ENCODE measurements at regions not wholly inside any gene's neighbourhood (a gene's known extent, or its start where the extent isn't known, plus 50 kb on each side); places are given as distances from the start of the nearest gene placed in this dataset.

GRCh38 chr1:57686306-57686705 lies 262.4 kb upstream of the DAB1 start:
- DNase-seq: no peak

DNA sequence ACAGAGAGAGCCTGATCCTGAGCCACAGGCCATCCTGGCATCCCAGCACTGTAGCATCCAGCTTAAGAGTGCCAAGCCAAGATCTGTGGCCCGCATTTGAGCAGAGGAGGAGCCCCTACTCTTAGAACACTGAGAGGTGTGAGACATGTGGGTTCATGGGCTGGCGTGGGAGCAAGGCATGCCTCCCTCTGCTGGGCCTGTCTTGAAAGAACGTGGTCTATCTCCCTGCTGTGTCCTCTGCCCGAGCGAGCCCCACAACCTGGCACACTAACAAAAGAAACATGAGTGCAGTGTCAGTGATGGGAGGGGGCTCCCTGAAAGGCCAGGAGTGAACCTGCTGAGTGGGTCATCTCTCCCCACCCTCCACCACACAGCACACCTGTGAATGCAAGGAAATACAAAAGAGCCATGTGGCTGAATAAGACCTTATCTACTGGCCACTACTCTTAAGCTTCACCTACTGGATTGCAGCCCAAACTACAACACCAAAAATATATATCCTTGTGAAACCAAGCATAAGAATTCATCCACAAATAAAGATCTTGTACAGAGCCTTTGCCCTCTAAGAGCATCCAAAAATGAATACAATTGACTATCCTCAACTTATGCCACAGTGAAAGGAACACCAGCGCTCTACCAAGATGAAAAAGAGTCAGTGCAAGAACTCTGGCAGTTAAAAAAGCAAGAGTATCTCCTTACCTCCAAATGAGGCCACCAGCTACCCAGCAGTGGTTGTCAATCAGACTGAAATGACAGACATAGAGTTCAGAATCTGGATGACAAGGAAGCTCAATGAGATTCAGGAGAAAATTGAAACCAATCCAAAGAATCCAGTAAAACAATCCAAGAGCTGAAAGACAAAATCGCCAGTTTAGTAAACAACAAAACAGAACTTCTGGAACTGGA lies 259.4 kb upstream of the DAB1 start:
- no peak for DNase-seq

GRCh38 chr1:57678138-57678537 lies 254.3 kb upstream of the DAB1 start:
- no peak for DNase-seq

GRCh38 chr1:57675776-57676175 lies 251.9 kb upstream of the DAB1 start:
- no peak for DNase-seq

GRCh38 chr1:57674801-57675200 lies 250.9 kb upstream of the DAB1 start:
- DNase-seq: no peak

- DNase-seq: no peak
Measured at GRCh38 chr1:57672346-57673140, 248.7 kb upstream of the DAB1 start.

GRCh38 chr1:57671750-57672149 lies 247.9 kb upstream of the DAB1 start:
- no peak for DNase-seq

- DNase-seq: no peak
Measured at GRCh38 chr1:57659804-57660203, 235.9 kb upstream of the DAB1 start.

- DNase-seq: no peak
Measured at GRCh38 chr1:57655161-57655560, 231.3 kb upstream of the DAB1 start.

DNA sequence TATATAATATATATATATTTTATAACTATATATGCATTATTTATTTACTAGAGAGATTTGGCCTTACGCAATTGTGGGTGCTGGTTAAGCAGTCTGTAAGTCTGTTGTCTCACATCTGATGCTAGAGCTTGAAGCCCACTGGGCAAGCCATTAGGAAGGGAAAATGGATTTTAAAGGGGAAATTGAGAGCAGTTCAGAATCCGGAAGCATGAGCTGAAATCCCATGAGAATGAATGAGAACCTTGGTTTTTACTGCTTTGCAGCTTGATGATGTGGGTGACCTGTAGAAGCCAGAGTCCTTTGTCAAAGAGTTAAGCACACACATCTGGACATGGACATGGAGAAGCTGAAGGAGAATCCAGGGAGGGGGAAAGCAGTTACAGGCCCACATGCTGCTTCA lies 220.8 kb upstream of the DAB1 start:
- DNase-seq: no peak

- no peak for DNase-seq
Measured at GRCh38 chr1:57638239-57638638, 214.4 kb upstream of the DAB1 start.

GRCh38 chr1:57637155-57637554 lies 213.3 kb upstream of the DAB1 start:
- DNase-seq: peak; percentile 45

DNA sequence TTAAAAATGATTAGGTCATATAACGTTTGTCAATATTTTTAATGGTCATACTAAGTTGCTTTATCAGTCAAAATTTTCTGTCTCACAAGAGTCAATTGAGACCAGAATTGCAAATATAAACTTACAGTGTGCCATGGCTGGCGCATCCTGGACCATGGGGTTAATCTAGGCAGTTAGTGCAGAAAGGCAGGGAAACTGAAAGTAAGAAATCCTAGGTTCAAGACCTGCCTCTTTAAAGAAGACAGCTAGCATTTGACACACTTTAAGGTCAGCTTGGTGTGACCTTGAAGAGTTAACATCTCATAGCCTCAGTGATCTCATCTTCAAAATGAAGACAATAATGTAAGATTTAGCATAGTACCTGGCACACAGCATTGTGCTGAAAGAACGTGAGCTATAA lies 210.0 kb upstream of the DAB1 start:
- DNase-seq: no peak

GRCh38 chr1:57633056-57633455 lies 209.2 kb upstream of the DAB1 start:
- no peak for DNase-seq

DNA sequence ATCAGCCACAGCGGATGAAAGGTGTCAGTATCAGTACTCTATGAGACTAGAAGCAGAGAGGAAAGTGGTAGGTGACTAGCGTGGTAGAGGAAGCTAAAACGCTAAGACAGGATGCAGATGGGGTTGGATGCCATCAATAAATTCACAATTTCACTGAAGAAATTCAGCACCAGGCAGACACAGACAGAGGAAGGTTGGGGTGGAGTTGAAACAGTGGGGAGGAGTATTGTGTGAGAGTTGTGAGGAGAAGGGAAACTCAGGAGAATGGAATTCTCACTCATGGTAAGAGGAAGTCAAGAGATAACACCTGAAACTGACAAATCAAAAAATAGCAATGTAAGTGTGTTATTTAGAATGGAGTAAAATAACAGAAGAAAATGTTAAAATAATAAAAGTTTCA lies 208.5 kb upstream of the DAB1 start:
- DNase-seq: no peak

DNA sequence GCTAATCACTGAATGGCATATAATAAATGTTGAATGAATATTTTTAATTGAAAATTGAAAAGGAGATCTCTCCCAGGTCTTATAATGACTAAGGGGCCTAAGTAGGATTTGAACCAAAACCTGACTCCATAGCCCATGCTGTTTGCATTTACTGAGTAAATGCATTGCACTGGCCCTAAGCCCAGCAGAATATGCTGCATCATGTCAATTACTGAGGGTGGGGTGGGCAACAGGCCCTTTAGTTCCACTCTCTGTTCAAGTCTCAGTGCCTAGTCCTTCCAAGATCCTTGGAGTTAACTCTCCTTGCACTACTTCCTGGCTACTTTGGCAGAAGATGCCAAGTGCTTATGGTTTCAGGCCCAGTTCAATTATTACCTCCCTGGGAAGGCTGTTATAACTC lies 203.8 kb upstream of the DAB1 start:
- DNase-seq: no peak

DNA sequence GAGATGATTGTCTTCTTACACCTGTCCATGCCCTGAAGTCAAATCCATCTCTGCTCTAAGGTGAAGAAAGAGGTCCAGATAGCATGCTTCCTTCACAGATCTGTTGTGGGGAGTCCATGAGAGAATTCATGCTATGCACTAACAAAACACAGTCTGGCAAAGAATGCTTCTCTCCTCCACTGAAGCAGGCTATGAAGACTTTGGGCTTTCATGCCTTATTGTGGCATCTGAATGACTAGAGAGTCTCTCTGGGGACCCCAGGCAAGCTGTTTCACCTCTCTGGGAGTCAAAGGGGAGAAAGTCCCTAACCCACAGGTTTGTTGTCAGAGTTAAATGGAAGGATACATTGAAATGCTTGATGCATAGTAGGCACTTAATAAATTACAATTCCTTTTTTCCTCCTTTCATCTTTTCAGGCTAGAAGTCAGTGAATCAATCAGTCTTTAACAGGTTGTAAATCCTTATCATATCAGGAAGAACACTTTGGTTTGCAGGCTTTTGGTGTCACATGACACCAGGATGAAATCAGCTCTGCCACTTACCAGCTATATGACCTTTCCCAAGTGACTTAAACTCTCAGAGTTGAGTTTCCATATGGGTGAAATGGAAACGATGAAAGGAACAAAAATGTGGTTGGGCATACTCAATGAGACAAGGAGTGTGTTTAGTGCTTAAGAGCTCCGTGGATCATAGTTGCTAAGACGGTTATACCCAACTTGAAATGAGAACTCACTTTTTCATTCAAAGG lies 200.1 kb upstream of the DAB1 start:
- DNase-seq: peak; percentile 11

- DNase-seq: no peak
Measured at GRCh38 chr1:57623039-57623790, 199.4 kb upstream of the DAB1 start.

DNA sequence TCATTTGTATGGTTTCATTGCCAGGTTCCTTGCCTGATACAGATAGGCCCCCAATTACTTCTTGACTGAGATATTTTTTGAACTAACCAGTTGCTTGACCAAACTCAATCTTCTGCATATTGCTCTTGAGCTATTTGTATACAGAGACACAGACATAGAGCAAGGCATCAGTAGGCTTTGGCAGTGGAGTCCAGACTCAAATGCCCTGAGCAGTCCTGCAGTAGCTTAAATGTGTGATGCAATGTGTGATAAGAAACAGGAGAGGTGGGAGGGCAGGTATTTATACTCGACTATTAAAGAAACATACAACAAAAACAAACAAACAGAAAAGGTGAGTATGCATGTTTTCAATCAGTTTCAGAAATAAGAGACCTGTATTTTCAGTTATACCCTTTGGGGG lies 197.9 kb upstream of the DAB1 start:
- no peak for DNase-seq

DNA sequence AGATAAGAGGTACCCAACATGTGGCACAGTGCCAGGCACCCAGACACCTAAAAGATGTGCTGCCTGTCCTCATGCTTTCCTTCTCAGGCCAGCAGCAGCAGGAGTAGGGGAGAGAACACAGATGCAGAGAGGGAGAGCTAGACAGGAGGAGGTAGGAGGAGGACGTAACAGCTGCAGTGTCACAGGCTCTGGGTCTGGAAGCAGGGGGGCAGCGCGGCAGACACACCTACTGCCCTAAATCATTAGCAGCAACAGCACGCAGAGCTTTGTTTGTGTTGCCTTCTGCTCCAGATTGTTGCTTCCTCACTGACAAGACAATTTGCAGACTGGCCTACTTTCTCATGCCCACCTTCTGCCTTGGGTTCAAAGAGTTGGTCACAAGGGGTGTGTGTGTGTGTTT lies 196.7 kb upstream of the DAB1 start:
- no peak for DNase-seq

DNA sequence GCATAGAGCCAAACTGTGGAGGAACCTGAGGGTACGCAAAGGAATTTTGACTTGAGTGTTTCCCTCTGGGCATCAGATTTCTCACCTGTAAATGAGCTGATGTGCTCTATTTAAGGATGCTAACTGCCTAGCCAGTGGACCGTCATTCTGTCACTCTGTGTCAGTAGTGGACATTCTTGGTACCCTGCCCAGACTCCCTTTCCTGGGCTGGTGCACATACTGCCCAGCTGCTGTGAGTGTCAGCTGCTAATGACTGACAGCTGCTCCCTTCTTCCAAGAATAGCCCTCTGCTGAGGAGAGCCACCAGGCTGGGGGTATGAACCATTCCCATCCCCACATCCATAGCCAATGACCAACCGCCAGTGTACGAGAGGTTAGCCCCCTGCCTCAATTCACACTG lies 193.1 kb upstream of the DAB1 start:
- DNase-seq: no peak

- no peak for DNase-seq
Measured at GRCh38 chr1:57615956-57616355, 192.1 kb upstream of the DAB1 start.

DNA sequence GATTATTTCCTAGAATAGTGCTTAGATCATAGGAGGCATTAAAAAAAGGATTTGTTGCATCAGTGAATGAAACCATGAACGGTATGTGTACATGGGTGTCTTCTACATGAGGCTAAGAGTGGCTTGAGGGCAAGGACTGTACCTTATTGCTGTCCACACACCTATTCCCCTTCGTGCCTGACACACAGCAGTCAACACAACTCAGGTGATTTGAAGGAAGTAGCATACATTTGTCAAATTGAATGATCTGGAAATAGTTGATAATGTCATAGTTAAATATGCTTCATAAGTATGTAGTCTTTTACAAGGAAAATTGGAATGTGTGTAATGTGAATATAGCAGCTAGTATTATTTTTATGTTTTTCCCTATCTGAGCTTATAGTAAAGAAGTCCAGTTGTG lies 189.0 kb upstream of the DAB1 start:
- no peak for DNase-seq
